ENCODE measurements at regions not wholly inside any gene's neighbourhood (a gene's known extent, or its start where the extent isn't known, plus 50 kb on each side); places are given as distances from the start of the nearest gene placed in this dataset.

- no peak overlapping the region for H3K4me3 Mint-ChIP-seq
Observed at GRCh38 chr13:40206241-40207000, 460.0 kb downstream of the FOXO1 start.

GRCh38 chr13:40207001-40207478, 459.4 kb downstream of the FOXO1 start:
- H3K27me3 Mint-ChIP-seq (ENCODE audit: low read depth): peaks cover 6% of the 10 kb centered on the region
- H3K9me3 Mint-ChIP-seq: no peaks in the 10 kb centered on the region
- no peak overlapping the region for H3K27ac Mint-ChIP-seq
- no peaks in the 10 kb centered on the region for H3K36me3 Mint-ChIP-seq (ENCODE audit: low read depth)
- H3K4me1 Mint-ChIP-seq: no peaks in the 10 kb centered on the region
- no peak overlapping the region for H3K4me3 Mint-ChIP-seq
- TF ChIP-seq, protein P1, sequence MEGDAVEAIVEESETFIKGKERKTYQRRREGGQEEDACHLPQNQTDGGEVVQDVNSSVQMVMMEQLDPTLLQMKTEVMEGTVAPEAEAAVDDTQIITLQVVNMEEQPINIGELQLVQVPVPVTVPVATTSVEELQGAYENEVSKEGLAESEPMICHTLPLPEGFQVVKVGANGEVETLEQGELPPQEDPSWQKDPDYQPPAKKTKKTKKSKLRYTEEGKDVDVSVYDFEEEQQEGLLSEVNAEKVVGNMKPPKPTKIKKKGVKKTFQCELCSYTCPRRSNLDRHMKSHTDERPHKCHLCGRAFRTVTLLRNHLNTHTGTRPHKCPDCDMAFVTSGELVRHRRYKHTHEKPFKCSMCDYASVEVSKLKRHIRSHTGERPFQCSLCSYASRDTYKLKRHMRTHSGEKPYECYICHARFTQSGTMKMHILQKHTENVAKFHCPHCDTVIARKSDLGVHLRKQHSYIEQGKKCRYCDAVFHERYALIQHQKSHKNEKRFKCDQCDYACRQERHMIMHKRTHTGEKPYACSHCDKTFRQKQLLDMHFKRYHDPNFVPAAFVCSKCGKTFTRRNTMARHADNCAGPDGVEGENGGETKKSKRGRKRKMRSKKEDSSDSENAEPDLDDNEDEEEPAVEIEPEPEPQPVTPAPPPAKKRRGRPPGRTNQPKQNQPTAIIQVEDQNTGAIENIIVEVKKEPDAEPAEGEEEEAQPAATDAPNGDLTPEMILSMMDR (IDR thresholded peaks at IDR 0.05; ENCODE audit: unreplicated experiment in 3 of 3): no peak

More at GRCh38 chr13:40206241-40207000, 460.0 kb downstream of the FOXO1 start:
- TF ChIP-seq, protein P1 (IDR thresholded peaks at IDR 0.05; ENCODE audit: unreplicated experiment in 3 of 3): no peak
- Mint-ChIP-seq H3K27me3 (ENCODE audit: low read depth) (peaks cover under 1% of the 10 kb centered on the region), H3K36me3 (ENCODE audit: low read depth) (no peaks in the 10 kb centered on the region), H3K9me3 (no peaks in the 10 kb centered on the region), H3K4me1 (no peaks in the 10 kb centered on the region), H3K27ac (peak overlapping the region in 1 of 3 experiments; percentile 19)

- H3K27me3 Mint-ChIP-seq (ENCODE audit: low read depth): peaks cover 6% of the 10 kb centered on the region
- H3K9me3 Mint-ChIP-seq: peaks cover 4% of the 10 kb centered on the region
- TF ChIP-seq, protein P1 (IDR thresholded peaks at IDR 0.05; ENCODE audit: unreplicated experiment in 3 of 3): no peak
- no peaks in the 10 kb centered on the region for H3K4me1 Mint-ChIP-seq
- no peak overlapping the region for H3K4me3 Mint-ChIP-seq
- no peaks in the 10 kb centered on the region for H3K36me3 Mint-ChIP-seq (ENCODE audit: low read depth)
- no peak overlapping the region for H3K27ac Mint-ChIP-seq
Observed at GRCh38 chr13:40208517-40208916, 457.9 kb downstream of the FOXO1 start.

DNA sequence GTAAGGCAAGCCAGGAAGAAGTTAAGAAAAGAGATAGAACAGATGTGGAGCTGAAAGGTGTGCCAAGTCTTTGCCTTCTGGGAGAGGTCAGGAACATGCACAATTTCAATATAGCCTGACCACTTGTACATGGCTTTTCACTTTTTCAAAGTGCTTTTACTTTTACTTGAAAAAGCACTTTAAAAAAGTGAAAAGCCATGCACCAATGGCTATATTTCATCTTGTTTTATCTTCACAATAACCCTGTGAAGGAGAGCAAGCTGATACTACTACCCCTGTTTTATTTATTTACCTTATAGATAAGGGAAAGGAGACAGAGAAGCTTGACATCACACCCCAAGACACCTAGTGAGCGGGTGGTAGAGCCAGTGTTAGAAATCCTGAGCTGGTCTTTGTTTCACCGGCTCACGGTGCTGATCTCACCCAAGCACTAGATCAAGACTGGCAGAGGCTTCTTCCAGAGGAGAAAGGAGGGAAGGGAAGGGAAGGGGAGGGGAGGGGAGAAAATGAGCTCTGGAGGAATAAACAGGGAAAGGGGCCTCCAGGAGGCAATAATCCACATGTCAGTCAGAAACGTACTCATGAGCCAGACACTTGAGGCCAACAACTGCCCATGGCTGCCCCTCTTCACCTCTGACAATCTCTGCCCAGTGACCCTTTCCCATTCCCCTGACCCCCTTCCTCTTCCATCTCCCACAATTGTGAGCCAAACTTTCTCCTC, 455.4 kb downstream of the FOXO1 start:
- TF ChIP-seq, protein P1 (IDR thresholded peaks at IDR 0.05; ENCODE audit: unreplicated experiment in 3 of 3): no peak
- H3K4me3 Mint-ChIP-seq: no peak overlapping the region
- H3K27me3 Mint-ChIP-seq (ENCODE audit: low read depth): peaks cover 6% of the 10 kb centered on the region
- H3K27ac Mint-ChIP-seq: no peak overlapping the region
- no peaks in the 10 kb centered on the region for H3K36me3 Mint-ChIP-seq (ENCODE audit: low read depth)
- peaks cover 4% of the 10 kb centered on the region for H3K9me3 Mint-ChIP-seq
- H3K4me1 Mint-ChIP-seq: no peaks in the 10 kb centered on the region

DNA sequence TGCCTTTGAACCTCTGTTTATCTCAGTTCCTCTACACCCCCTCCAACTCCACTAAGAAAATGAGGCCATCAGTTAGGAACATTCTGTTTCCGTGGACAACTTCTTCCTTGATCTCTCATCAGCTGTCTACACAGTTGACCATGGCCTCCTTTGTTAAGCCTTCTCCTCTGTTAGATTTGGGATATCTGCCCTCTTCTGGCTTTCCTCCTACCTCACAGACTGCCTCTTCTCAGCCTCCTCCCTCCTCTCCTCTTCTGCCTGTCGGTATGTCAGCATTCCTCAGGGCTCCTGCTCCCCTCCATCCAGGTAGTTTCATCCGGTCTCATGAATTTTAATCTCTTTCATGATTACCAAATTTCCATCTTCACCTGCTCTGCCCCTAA, 454.9 kb downstream of the FOXO1 start:
- H3K36me3 Mint-ChIP-seq (ENCODE audit: low read depth): no peaks in the 10 kb centered on the region
- no peak overlapping the region for H3K27ac Mint-ChIP-seq
- H3K27me3 Mint-ChIP-seq (ENCODE audit: low read depth): peaks cover 7% of the 10 kb centered on the region
- H3K4me1 Mint-ChIP-seq: no peaks in the 10 kb centered on the region
- TF ChIP-seq, protein P1 (IDR thresholded peaks at IDR 0.05; ENCODE audit: unreplicated experiment in 3 of 3): no peak
- peaks cover 4% of the 10 kb centered on the region for H3K9me3 Mint-ChIP-seq
- no peak overlapping the region for H3K4me3 Mint-ChIP-seq
